H1 (cell line): ENCODE measurements at regions not wholly inside any gene's neighbourhood (a gene's known extent, or its start where the extent isn't known, plus 50 kb on each side); places are given as distances from the start of the nearest gene placed in this dataset.

Source experiments
- CTCF ChIA-PET: fragments of 300-600 bp; sonication (Branson Sonifier 250); formaldehyde crosslinking; loops from one replicate; lab custom pipeline; 2021; ENCODE audit not compliant: partially characterized antibody; lab: Charles Lee
- POLR2A ChIA-PET: fragments of 300-600 bp; sonication (Branson Sonifier 250); formaldehyde crosslinking; loops from one replicate; lab custom pipeline; 2021; ENCODE audit warnings: inconsistent platforms; ENCODE audit not compliant: partially characterized antibody; lab: Charles Lee
- DNase-seq, 2 experiments: peaks; one replicate each; pipeline versions ENCODE4 v3.0.0 to v3.0.0-alpha.2; 2010 to 2022; ENCODE audit warnings: low spot score in 2 of 2, low read depth in 1 of 2, mixed read lengths in 1 of 2
- FAIRE-seq: peaks from 2 replicates; lab custom pipeline; 2011; peaks lifted over from hg19 to GRCh38; lab: Jason Lieb, UNC
- H2AFZ ChIP-seq: 2 replicates; pipeline ENCODE4 v1.8.1; 2012; ENCODE audit warnings: low read length, inconsistent platforms
- H2AK5ac ChIP-seq: 2 replicates; pipeline ENCODE4 v1.6.1; 2013; ENCODE audit warnings: low read depth, low read length
- H2BK120ac ChIP-seq: replicated peaks from 2 replicates; pipeline ENCODE3; 2013; ENCODE audit warnings: low read depth, low read length, inconsistent platforms
- H2BK12ac ChIP-seq: 2 replicates; pipeline ENCODE4 v1.6.1; 2013; ENCODE audit warnings: low read depth, low read length
- H2BK15ac ChIP-seq: 2 replicates; pipeline ENCODE4 v1.6.1; 2013; ENCODE audit warnings: low read length
- H2BK20ac ChIP-seq: 2 replicates; pipeline ENCODE4 v1.6.1; 2013; ENCODE audit warnings: low read length
- H2BK5ac ChIP-seq: 2 replicates; pipeline ENCODE4 v1.6.1; 2013; ENCODE audit warnings: low read depth, low read length
- H3K14ac ChIP-seq: 2 replicates; pipeline ENCODE4 v1.6.1; 2013; ENCODE audit warnings: inconsistent platforms; ENCODE audit not compliant: insufficient read length
- H3K18ac ChIP-seq: 2 replicates; pipeline ENCODE4 v1.6.1; 2013; ENCODE audit warnings: low read length; ENCODE audit errors: extremely low read depth
- H3K23ac ChIP-seq: 2 replicates; pipeline ENCODE4 v1.6.1; 2013; ENCODE audit warnings: inconsistent platforms; ENCODE audit not compliant: insufficient read length
- H3K23me2 ChIP-seq: 2 replicates; pipeline ENCODE4 v1.6.1; 2013; ENCODE audit warnings: low read depth, low read length
- H3K27ac ChIP-seq: 2 replicates; pipeline ENCODE4 v1.6.1; 2011; ENCODE audit warnings: low read depth, low read length, inconsistent platforms
- H3K27me3 ChIP-seq, 4 experiments: replicated peaks in 1 of 4; 1 replicate in 1 of 4; 2 replicates in 3 of 4; pipeline versions ENCODE4 v1.6.1 to v1.8.1; 2011 to 2013; ENCODE audit warnings: low read length in 3 of 4, mild to moderate bottlenecking in 3 of 4, inconsistent platforms in 2 of 4, mixed read lengths in 2 of 4, moderate library complexity in 1 of 4; ENCODE audit not compliant: control insufficient read depth in 3 of 4, insufficient read depth in 3 of 4; ENCODE audit errors: extremely low read depth in 1 of 4
- H3K36me3 ChIP-seq, 4 experiments: 2 replicates each; pipeline versions ENCODE4 v1.6.1 to v1.8.1; 2011 to 2013; ENCODE audit warnings: mild to moderate bottlenecking in 4 of 4, low read length in 3 of 4, moderate library complexity in 2 of 4, control low read depth in 1 of 4, inconsistent platforms in 1 of 4; ENCODE audit not compliant: insufficient read depth in 4 of 4, control insufficient read depth in 2 of 4
- H3K4ac ChIP-seq: replicated peaks from 2 replicates; pipeline ENCODE3; 2013; ENCODE audit warnings: low read length, low read depth, mixed read lengths, inconsistent platforms; ENCODE audit not compliant: insufficient read length
- H3K4me1 ChIP-seq, 4 experiments: replicated peaks in 1 of 4; 1 replicate in 1 of 4; 2 replicates in 3 of 4; pipeline versions ENCODE4 v1.6.1 to v1.8.1; 2011 to 2013; ENCODE audit warnings: low read length in 3 of 4, inconsistent platforms in 2 of 4, mixed read lengths in 1 of 4; ENCODE audit not compliant: insufficient read depth in 4 of 4, control insufficient read depth in 3 of 4
- H3K4me2 ChIP-seq, 2 experiments: 2 replicates each; pipeline versions ENCODE4 v1.6.1 to v1.8.1; 2011 to 2013; ENCODE audit warnings: low read depth in 2 of 2, low read length in 2 of 2, control low read depth in 1 of 2, inconsistent platforms in 1 of 2, mild to moderate bottlenecking in 1 of 2; ENCODE audit not compliant: insufficient read depth in 1 of 2
- H3K4me3 ChIP-seq, 4 experiments: fragments of 200-600, 300-600 bp in 1 of 4; sonication (generic), shearing (Covaris generic), sonication (Bioruptor Twin) in 1 of 4; 2 replicates each; pipeline versions ENCODE4 v1.5.1 to v1.8.1; 2011 to 2016; ENCODE audit warnings: low read length in 4 of 4, low read depth in 3 of 4, control low read depth in 2 of 4, inconsistent platforms in 2 of 4, mild to moderate bottlenecking in 2 of 4, mixed read lengths in 1 of 4, moderate library complexity in 1 of 4; ENCODE audit not compliant: insufficient read depth in 2 of 4; ENCODE audit errors: extremely low read depth in 1 of 4
- H3K56ac ChIP-seq: replicated peaks from 2 replicates; pipeline ENCODE3; 2013; ENCODE audit warnings: low read depth, mild to moderate bottlenecking, mixed read lengths, low read length, inconsistent platforms; ENCODE audit not compliant: insufficient read length
- H3K79me1 ChIP-seq: 2 replicates; pipeline ENCODE4 v1.6.1; 2013; ENCODE audit warnings: low read depth, low read length, control low read depth
- H3K79me2 ChIP-seq, 2 experiments: 2 replicates each; pipeline versions ENCODE4 v1.6.1 to v1.8.1; 2012 to 2013; ENCODE audit warnings: low read length in 2 of 2, mild to moderate bottlenecking in 2 of 2, inconsistent platforms in 1 of 2; ENCODE audit not compliant: insufficient read depth in 2 of 2, control insufficient read depth in 1 of 2
- H3K9ac ChIP-seq, 4 experiments: replicated peaks in 1 of 4; 1 replicate in 1 of 4; 2 replicates in 3 of 4; pipeline versions ENCODE4 v1.6.1 to v1.8.1; 2011 to 2013; ENCODE audit warnings: low read depth in 3 of 4, low read length in 3 of 4, control low read depth in 2 of 4, mild to moderate bottlenecking in 2 of 4, moderate library complexity in 2 of 4, inconsistent platforms in 1 of 4; ENCODE audit errors: extremely low read depth in 1 of 4
- H3K9me3 ChIP-seq, 2 experiments: 2 replicates each; pipeline versions ENCODE4 v1.6.1 to v1.8.1; 2012 to 2013; ENCODE audit warnings: mild to moderate bottlenecking in 2 of 2, moderate library complexity in 2 of 2, control low read depth in 1 of 2, inconsistent platforms in 1 of 2, low read depth in 1 of 2, low read length in 1 of 2, mixed read lengths in 1 of 2; ENCODE audit not compliant: insufficient read depth in 2 of 2
- H4K20me1 ChIP-seq, 2 experiments: replicated peaks in 1 of 2; 2 replicates each; pipeline versions ENCODE3 to v1.8.1; 2011 to 2013; ENCODE audit warnings: inconsistent platforms in 2 of 2, low read length in 2 of 2, mild to moderate bottlenecking in 1 of 2; ENCODE audit not compliant: insufficient read depth in 2 of 2, control insufficient read depth in 1 of 2
- H4K5ac ChIP-seq: 2 replicates; pipeline ENCODE4 v1.6.1; 2013; ENCODE audit warnings: low read length, low read depth, mixed read lengths, inconsistent platforms; ENCODE audit not compliant: insufficient read length
- H4K8ac ChIP-seq: 2 replicates; pipeline ENCODE4 v1.8.0; 2013; ENCODE audit warnings: mild to moderate bottlenecking, moderate library complexity, low read length, inconsistent platforms; ENCODE audit not compliant: insufficient read depth; ENCODE audit errors: extremely low read depth
- H4K91ac ChIP-seq: replicated peaks from 2 replicates; pipeline ENCODE3; 2013; ENCODE audit warnings: low read length, mixed read lengths, inconsistent platforms; ENCODE audit not compliant: insufficient read length
- ASH2L ChIP-seq: fragments of 200-600, 300-600 bp; sonication (generic); IDR thresholded peaks from one replicate; pipeline ENCODE4 v1.7.1; 2017; ENCODE audit warnings: low read length
- CTBP2 ChIP-seq: IDR thresholded peaks from 2 replicates; pipeline ENCODE4 v1.7.0; 2011; ENCODE audit warnings: borderline replicate concordance, mild to moderate bottlenecking, moderate library complexity, mixed read lengths, low read length; ENCODE audit not compliant: insufficient read depth, insufficient read length
- JUN ChIP-seq: IDR thresholded peaks from 2 replicates; pipeline ENCODE4 v1.6.1; 2011; ENCODE audit warnings: low read depth, mild to moderate bottlenecking, improper control_type of control experiment, low read length
- KDM1A ChIP-seq: fragments of 200-600, 300-600 bp; sonication (generic); IDR thresholded peaks from 2 replicates; pipeline ENCODE4 v1.7.1; 2016; ENCODE audit warnings: mild to moderate bottlenecking, low read length, borderline replicate concordance
- KDM5A ChIP-seq: fragments of 200-600 bp; IDR thresholded peaks from 2 replicates; pipeline ENCODE4 v1.7.1; 2012; ENCODE audit warnings: mild to moderate bottlenecking, low read length, inconsistent platforms, mixed read lengths
- POU5F1 ChIP-seq: IDR thresholded peaks from 2 replicates; pipeline ENCODE4 v1.6.1; 2011; ENCODE audit warnings: low read depth, mild to moderate bottlenecking, low read length, moderate library complexity
- SAP30 ChIP-seq: fragments of 300-600 bp; sonication (generic); IDR thresholded peaks from 2 replicates; pipeline ENCODE4 v1.7.1; 2012; ENCODE audit warnings: low read length, moderate library complexity, mild to moderate bottlenecking, inconsistent platforms; ENCODE audit not compliant: insufficient read depth, insufficient replicate concordance
- SIX5 ChIP-seq: IDR thresholded peaks from 2 replicates; pipeline ENCODE4 v1.6.1; 2011; ENCODE audit warnings: mild to moderate bottlenecking, low read depth, low read length
- SP2 ChIP-seq: IDR thresholded peaks from 2 replicates; pipeline ENCODE4 v1.6.1; 2012; ENCODE audit warnings: mild to moderate bottlenecking, low read length, inconsistent platforms
- SP4 ChIP-seq: IDR thresholded peaks from 2 replicates; pipeline ENCODE4 v1.6.1; 2012; ENCODE audit warnings: low read length, inconsistent platforms
- SRF ChIP-seq: IDR thresholded peaks from 2 replicates; pipeline ENCODE4 v1.6.1; 2011; ENCODE audit warnings: mild to moderate bottlenecking, low read depth, low read length, moderate library complexity
- TAF1 ChIP-seq: IDR thresholded peaks from 2 replicates; pipeline ENCODE4 v1.6.1; 2011; ENCODE audit warnings: mild to moderate bottlenecking, low read depth, low read length
- USF2 ChIP-seq: IDR thresholded peaks from 2 replicates; pipeline ENCODE4 v1.6.1; 2011; ENCODE audit warnings: low read length, improper control_type of control experiment
- WGBS, 2 experiments: shearing (Covaris generic) in 1 of 2; methylation state at CpG; one replicate each; pipeline versions ENCODE4 v1.1.6 to v1.1.7; 2013 to 2015; ENCODE audit warnings: low lambda C conversion rate in 2 of 2, mixed read lengths in 2 of 2, inconsistent platforms in 1 of 2, low coverage in 1 of 2, missing lambda C conversion rate in 1 of 2; ENCODE audit not compliant: insufficient replicate concordance in 2 of 2, insufficient coverage in 1 of 2, insufficient read length in 1 of 2; ENCODE audit errors: extremely low coverage in 1 of 2, missing lambda C conversion rate in 1 of 2; 5-methylcytosine and 5-hydroxymethylcytosine counted together

- no peak overlapping the region for H4K8ac ChIP-seq
- peak in 1 of 2 experiments; percentile 20 for DNase-seq
- no peak overlapping the region for H3K18ac ChIP-seq
- H3K4ac ChIP-seq: no peak overlapping the region
- H3K4me2 ChIP-seq: no peak overlapping the region
- WGBS, 2 experiments: 89% methylated on average over 11 of the region's 13 CpGs; no CpG with 5 or more reads in 1 of the 2 experiments
- H2BK120ac ChIP-seq: no peak overlapping the region
- no peaks in the 10 kb centered on the region for H3K36me3 ChIP-seq
- H3K79me2 ChIP-seq: no peaks in the 10 kb centered on the region
- H3K27me3 ChIP-seq: no peaks in the 10 kb centered on the region
- H2AK5ac ChIP-seq: no peak overlapping the region
- ChIA-PET POLR2A (no interaction called here), CTCF (interaction anchor here (1.2 to 2.8 kb wide), 5 partner anchors 10 to 52 kb away, joined by 3 to 12 read pairs (median 5); no protein-coding TSS in a partner anchor)
- no peak overlapping the region for H4K5ac ChIP-seq
- H3K9me3 ChIP-seq: no peaks in the 10 kb centered on the region
- no peaks in the 10 kb centered on the region for H3K23me2 ChIP-seq
- no peak overlapping the region for H3K9ac ChIP-seq
- H3K14ac ChIP-seq: no peak overlapping the region
- no peaks in the 10 kb centered on the region for H3K4me1 ChIP-seq
- H3K27ac ChIP-seq: no peak overlapping the region
- no peak overlapping the region for H3K4me3 ChIP-seq
- no peaks in the 10 kb centered on the region for H3K79me1 ChIP-seq
- H3K56ac ChIP-seq: no peak overlapping the region
- no peak overlapping the region for H3K23ac ChIP-seq
- no peak overlapping the region for H2AFZ ChIP-seq
- FAIRE-seq: no peak
- no peak overlapping the region for H4K91ac ChIP-seq
- no peak overlapping the region for H2BK5ac ChIP-seq
- no peak overlapping the region for H2BK20ac ChIP-seq
- no peak overlapping the region for H2BK12ac ChIP-seq
- H2BK15ac ChIP-seq: no peak overlapping the region
- no peaks in the 10 kb centered on the region for H4K20me1 ChIP-seq
- TF ChIP-seq SRF (no peak), ASH2L (no peak), SP4 (no peak), KDM1A (no peak), TAF1 (no peak), SIX5 (no peak), JUN (no peak), SP2 (no peak), CTBP2 (no peak), KDM5A (no peak), POU5F1 (no peak), SAP30 (no peak), USF2 (no peak)
Observed at GRCh38 chr1:30327370-30328099, 395.9 kb downstream of the MATN1 start.
